ENCODE measurements at regions not wholly inside any gene's neighbourhood (a gene's known extent, or its start where the extent isn't known, plus 50 kb on each side); places are given as distances from the start of the nearest gene placed in this dataset.

GRCh38 chr9:104448036-104448435 lies 56.0 kb upstream of the OR13F1 start:
- no peak for DNase-seq (ENCODE audit: low spot score)

All from GM03348 (cell line).